WERI-Rb-1 (cell line): ENCODE measurements at regions not wholly inside any gene's neighbourhood (a gene's known extent, or its start where the extent isn't known, plus 50 kb on each side); places are given as distances from the start of the nearest gene placed in this dataset.

Experiments
- DNase-seq: peaks from one replicate; pipeline ENCODE4 v3.0.0-alpha.2; 2020
- H3K27ac ChIP-seq: fragments of 250-450 bp; sonication (Bioruptor Pico); 2 replicates; pipeline ENCODE4 v1.5.1; 2020; ENCODE audit warnings: mild to moderate bottlenecking, moderate library complexity
- H3K27me3 ChIP-seq: fragments of 250-450 bp; sonication (Bioruptor Pico); 2 replicates; pipeline ENCODE4 v1.5.1; 2021; ENCODE audit warnings: mild to moderate bottlenecking, low read depth, moderate library complexity; ENCODE audit not compliant: insufficient read depth, severe bottlenecking
- H3K36me3 ChIP-seq: fragments of 250-450 bp; sonication (Bioruptor Pico); 2 replicates; pipeline ENCODE4 v1.5.1; 2020; ENCODE audit warnings: mild to moderate bottlenecking, moderate library complexity
- H3K4me3 ChIP-seq: 2 replicates; pipeline ENCODE4 v1.5.1; 2011; ENCODE audit warnings: low read depth, mild to moderate bottlenecking, control low read depth, low read length
- H3K9me3 ChIP-seq: fragments of 250-450 bp; sonication (Bioruptor Pico); 2 replicates; pipeline ENCODE4 v1.5.1; 2021; ENCODE audit warnings: mild to moderate bottlenecking, moderate library complexity; ENCODE audit not compliant: severe bottlenecking
- CTCF ChIP-seq: IDR thresholded peaks from 2 replicates; pipeline ENCODE4 v1.5.1; 2011; ENCODE audit warnings: low read depth, mild to moderate bottlenecking, control low read depth, inconsistent platforms, low read length

GRCh38 chr14:94906991-94907587 is 137.2 kb upstream of the GSC start:
- Histone ChIP-seq H3K4me3 (no peak overlapping the region), H3K27me3 (no peaks in the 10 kb centered on the region), H3K27ac (no peak overlapping the region), H3K36me3 (no peaks in the 10 kb centered on the region), H3K9me3 (no peaks in the 10 kb centered on the region)
- TF ChIP-seq CTCF, result no peak
- DNase-seq, result no peak

DNA sequence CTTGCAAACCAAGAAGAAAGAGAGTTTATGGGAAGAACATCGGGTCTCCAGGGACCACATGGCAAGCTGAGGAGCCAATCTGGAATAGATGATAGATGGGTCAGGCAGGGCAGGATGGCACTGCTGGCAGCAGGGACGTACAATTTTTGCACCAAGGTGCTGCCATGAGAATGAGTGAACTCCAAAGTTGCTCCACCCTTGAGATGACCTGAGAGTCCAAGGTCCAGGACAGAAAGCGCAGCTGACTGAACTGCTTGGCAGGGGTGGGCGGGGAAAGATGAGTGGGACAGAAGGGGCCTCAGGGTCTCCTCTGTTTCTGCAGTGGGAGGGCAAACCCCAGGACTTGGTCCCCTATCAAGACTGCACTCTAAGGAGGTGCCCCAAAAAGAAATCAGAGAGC is 136.7 kb upstream of the GSC start:
- no peaks in the 10 kb centered on the region for H3K36me3 ChIP-seq
- no peak for DNase-seq
- H3K27me3 ChIP-seq, result no peaks in the 10 kb centered on the region
- TF ChIP-seq CTCF, result no peak
- H3K4me3 ChIP-seq, result no peak overlapping the region
- no peaks in the 10 kb centered on the region for H3K9me3 ChIP-seq
- H3K27ac ChIP-seq, result no peak overlapping the region

GRCh38 chr14:94904636-94905035 is 134.7 kb upstream of the GSC start:
- TF ChIP-seq CTCF, result no peak
- no peak overlapping the region for H3K27ac ChIP-seq

GRCh38 chr14:94903883-94904282 is 134.0 kb upstream of the GSC start:
- TF ChIP-seq CTCF, result no peak
- no peak for DNase-seq
- no peak overlapping the region for H3K27ac ChIP-seq
- H3K4me3 ChIP-seq, result no peak overlapping the region
- H3K9me3 ChIP-seq, result no peaks in the 10 kb centered on the region
- no peaks in the 10 kb centered on the region for H3K36me3 ChIP-seq
- no peaks in the 10 kb centered on the region for H3K27me3 ChIP-seq

More at GRCh38 chr14:94904636-94905035, 134.7 kb upstream of the GSC start:
- no peaks in the 10 kb centered on the region for H3K36me3 ChIP-seq
- no peak overlapping the region for H3K4me3 ChIP-seq
- no peaks in the 10 kb centered on the region for H3K27me3 ChIP-seq
- H3K9me3 ChIP-seq, result no peaks in the 10 kb centered on the region
- DNase-seq, result no peak

- no peak overlapping the region for H3K4me3 ChIP-seq
- H3K27me3 ChIP-seq, result no peaks in the 10 kb centered on the region
- no peak overlapping the region for H3K27ac ChIP-seq
- no peaks in the 10 kb centered on the region for H3K36me3 ChIP-seq
- no peak for DNase-seq
- TF ChIP-seq CTCF, result no peak
- no peaks in the 10 kb centered on the region for H3K9me3 ChIP-seq
These were observed 133.4 kb upstream of the GSC start for GRCh38 chr14:94903338-94903737.

DNA sequence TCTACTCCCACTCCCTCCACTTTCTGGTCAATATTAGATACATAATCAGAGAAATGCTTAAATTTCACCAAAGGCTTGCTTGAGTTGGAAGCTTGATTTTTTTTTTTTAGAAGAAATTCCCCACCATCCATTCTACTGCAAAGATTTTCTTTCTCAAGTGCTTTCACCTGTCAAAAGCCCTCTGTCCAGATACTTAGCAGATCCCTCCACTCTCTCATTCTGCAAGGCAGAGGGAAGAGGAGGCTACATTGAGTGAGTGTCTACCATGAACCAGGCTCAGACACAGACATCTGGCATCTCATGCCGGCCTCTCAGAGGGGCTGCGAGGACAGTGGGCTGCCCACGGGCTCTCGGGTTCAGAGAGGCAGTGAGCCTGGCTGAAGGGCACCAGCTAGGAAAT is 127.6 kb upstream of the GSC start:
- Histone ChIP-seq H3K27me3 (no peaks in the 10 kb centered on the region), H3K36me3 (no peaks in the 10 kb centered on the region), H3K27ac (no peak overlapping the region), H3K9me3 (no peaks in the 10 kb centered on the region), H3K4me3 (no peak overlapping the region)
- DNase-seq, result no peak
- TF ChIP-seq CTCF, result no peak
